HG02588 (cell line): ENCODE measurements at regions not wholly inside any gene's neighbourhood (a gene's known extent, or its start where the extent isn't known, plus 50 kb on each side); places are given as distances from the start of the nearest gene placed in this dataset.

Experiments
- ATAC-seq: cut with Tn5 transposase; IDR thresholded peaks from one replicate; pipeline ENCODE4 v1.9.1; 2021; ENCODE audit warnings: mild to moderate bottlenecking, moderate library complexity; ENCODE audit not compliant: unreplicated experiment

DNA sequence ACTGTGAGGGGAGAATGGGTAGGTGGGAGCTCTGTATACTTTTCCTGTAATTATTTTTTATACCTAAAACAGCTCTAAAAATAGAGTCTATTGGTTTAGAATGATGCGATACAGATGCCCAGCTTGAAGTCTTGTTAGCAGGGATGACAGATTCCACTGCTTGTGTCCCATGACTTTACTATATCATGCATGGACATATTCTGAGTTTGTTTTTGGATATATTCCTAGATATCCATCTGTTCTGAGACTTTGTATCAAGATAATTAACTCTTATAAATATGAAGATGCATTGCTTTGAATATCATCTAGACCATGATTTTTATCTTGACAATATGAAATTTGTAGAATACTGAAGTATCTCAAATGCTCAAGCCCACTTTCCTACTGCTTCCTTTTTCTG, 1058.1 kb downstream of the RAPGEF2 start:
- no peak for ATAC-seq

- no peak for ATAC-seq
These were observed 1072.3 kb downstream of the RAPGEF2 start for GRCh38 chr4:160175064-160175643.

- no peak for ATAC-seq
These were observed 1077.3 kb downstream of the RAPGEF2 start for GRCh38 chr4:160180211-160180610.

DNA sequence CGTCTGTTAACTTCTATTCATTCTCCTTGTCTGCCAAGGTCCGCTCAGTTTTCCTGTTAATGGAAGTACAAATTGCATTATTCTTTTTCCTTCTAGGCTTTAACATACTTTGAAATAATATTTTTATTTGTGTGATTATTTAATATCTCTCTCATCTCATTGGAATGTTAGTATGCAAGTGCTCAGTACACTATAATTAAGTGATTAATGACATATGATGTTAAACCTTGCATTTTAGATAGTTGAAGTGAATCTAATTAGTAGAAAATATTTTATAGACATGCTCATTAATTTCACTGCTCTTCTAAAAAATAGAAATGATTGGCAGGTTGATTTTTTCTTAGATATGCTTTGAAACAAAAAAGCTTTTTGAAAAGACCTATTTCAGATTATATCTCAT, 1079.8 kb downstream of the RAPGEF2 start:
- no peak for ATAC-seq

GRCh38 chr4:160184884-160185283, 1082.0 kb downstream of the RAPGEF2 start:
- ATAC-seq: no peak

GRCh38 chr4:160193787-160194186, 1090.9 kb downstream of the RAPGEF2 start:
- ATAC-seq: no peak

DNA sequence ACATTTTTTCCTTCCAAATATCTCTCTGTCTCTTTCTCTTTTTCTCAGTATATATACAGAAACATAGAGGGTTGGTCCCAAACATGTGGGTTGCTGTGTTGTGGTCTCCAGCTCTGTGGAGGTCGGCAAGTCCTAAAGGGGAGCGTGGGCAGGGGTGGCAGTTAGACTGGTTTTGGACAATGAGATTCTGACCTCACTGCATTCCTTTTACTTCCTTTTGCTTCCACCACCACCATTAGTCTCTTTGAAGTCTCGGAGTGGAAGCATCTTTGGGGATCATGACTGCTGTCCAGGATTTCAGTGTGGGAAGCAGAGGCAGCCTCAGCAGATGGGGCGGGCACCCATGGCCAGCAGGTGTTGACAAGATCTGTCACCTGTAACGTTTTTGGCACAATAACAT, 1091.8 kb downstream of the RAPGEF2 start:
- ATAC-seq: no peak

DNA sequence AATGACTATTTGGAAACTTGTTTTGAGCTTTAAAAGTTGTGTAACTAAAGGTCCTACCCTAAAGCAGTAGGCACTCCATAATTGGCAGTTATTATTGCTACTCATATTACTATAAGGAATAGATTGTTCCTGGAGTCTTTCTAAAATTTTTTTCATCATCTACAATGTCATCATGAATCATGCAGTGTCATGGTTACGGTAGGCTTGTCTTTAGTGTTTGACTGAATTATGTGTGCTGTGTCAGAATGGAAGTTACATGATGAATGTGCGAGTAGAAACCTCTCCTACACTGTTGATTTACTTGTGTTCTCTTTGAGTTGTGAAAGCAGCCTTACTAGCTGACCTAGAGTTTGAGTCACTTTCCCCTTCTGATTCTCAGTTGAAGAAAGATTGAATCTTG, 1099.9 kb downstream of the RAPGEF2 start:
- ATAC-seq: no peak

- ATAC-seq: no peak
These were observed 1109.2 kb downstream of the RAPGEF2 start for GRCh38 chr4:160212078-160212477.

- ATAC-seq: no peak
These were observed 1110.5 kb downstream of the RAPGEF2 start for GRCh38 chr4:160213366-160213765.

- no peak for ATAC-seq
These were observed 1114.5 kb downstream of the RAPGEF2 start for GRCh38 chr4:160217352-160217751.

GRCh38 chr4:160224049-160224448, 1121.2 kb downstream of the RAPGEF2 start:
- ATAC-seq: no peak

DNA sequence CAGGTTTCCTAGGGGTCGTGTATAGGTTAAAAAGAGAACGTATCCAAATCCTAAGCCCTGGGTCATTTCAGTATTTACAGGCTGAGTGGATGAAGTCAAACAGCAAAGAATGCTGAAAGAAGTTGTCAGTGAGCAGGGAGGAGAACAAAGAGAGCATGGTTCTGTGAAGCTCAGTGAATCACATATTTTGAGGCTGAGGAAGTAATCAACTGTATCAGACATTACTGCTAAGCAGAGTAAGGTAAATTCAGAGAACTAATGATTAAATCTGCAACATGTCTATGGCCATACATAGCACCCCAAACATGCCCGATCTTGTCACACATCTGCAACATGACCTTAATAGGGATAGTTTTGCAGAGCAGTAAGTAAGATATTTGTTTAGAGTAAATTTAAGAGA, 1130.3 kb downstream of the RAPGEF2 start:
- ATAC-seq: no peak

DNA sequence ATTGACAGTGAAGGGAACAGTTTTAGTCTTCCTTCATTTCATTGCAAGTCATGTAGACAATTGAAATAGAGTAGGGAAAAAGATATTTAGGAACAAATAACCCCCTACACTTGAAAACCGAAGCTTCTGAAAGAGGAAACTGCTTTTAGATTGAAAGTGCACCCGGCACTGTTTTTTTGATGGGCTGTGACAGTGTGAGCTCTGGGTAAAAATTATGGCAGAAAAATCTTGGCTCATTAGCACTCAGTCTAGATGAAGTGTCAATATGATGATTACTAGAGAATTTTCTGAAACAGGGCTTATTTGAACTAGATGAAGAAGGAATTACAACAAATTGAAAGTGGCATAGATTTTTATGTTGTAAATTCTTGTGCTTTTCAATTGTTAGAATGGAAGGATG, 1132.4 kb downstream of the RAPGEF2 start:
- ATAC-seq: no peak

- no peak for ATAC-seq
These were observed 1132.9 kb downstream of the RAPGEF2 start for GRCh38 chr4:160235771-160236170.

DNA sequence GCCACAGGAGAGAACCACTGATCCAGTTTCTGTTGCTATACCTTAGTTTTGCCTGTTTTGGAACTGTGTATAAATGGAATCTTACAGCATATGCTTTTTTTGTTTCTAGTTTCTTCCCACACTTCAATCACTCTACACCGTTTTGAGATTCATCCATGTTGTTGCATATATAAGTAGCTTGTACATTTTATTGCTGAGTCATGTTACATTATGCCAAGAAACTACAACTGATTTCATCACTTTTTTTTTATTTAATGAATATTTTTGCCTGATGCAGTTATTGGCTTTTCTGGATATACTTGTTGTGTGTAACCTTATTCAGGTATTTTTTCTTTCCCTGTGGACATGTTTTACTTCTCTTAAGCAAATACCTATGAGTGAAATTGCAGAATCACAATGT, 1135.9 kb downstream of the RAPGEF2 start:
- ATAC-seq: no peak

DNA sequence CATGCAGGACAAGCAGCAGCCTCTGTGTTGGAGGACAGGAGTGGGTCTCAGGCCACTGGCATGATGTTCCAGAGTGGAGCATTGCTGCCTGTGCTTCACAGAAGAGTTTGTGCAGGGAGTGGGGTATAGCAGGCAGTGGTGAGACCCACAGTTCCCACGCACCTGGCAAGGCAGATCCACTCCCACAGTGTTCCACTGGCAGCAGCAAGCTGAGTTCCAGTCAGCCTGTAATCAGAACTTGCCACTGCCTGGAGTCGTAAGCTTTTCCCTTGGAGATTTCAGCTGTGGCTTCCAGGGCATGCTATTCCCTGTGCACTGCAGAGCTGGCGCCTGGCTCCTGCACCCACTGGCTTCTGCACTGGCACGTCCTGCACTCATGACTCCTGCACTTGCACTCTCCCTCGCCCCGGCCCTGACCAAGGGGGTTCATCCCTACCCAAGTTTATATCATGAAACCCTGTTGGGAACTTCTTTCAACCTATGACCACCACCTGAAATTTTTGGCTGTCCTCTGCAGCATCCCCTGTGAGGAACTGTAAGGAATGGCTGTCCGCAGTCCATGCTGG, 1144.3 kb downstream of the RAPGEF2 start:
- no peak for ATAC-seq

- no peak for ATAC-seq
These were observed 1148.8 kb downstream of the RAPGEF2 start for GRCh38 chr4:160251522-160252170.

DNA sequence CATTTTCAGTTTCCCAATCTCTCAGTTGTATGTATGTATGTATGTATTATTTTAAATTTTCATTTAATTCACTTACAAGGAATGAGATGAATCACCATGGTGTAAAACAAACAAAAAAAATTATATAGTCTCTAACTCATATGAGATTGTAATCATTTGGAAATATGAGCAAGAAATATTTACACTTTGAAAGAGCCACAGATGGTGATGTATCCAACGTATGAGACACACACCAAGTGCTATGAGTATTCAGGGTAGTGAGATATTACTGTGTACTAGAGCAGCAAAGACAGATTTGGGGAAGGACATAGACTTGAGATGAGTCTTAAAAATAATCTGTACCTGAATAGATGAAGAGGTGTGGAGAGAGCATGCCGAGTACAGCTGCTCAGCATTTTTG, 1154.4 kb downstream of the RAPGEF2 start:
- ATAC-seq: no peak

DNA sequence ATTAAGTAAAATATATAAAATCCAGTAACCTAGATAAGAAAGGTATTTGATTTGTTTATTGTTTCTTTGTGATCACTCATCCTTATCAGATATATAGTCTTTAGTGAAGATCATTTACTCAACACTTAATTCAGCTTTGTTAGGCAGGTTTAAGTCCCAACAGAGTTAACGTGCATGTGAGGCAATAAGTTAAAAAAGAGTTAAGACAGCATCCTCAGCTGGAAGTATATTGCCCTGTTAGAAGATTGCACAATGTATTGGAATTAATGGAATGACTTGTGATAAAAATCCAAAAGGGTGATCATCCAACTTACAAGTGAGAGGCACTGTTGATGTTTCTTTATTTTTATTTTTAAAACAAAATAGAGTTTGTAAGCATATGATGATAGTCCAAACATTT, 1162.1 kb downstream of the RAPGEF2 start:
- no peak for ATAC-seq

GRCh38 chr4:160265836-160266235, 1163.0 kb downstream of the RAPGEF2 start:
- no peak for ATAC-seq

- ATAC-seq: no peak
These were observed 1174.0 kb downstream of the RAPGEF2 start for GRCh38 chr4:160276785-160277325.
